Urothelium cell line (cell line): ENCODE measurements at regions not wholly inside any gene's neighbourhood (a gene's known extent, or its start where the extent isn't known, plus 50 kb on each side); places are given as distances from the start of the nearest gene placed in this dataset.
"Not testable (repeated sequence)": the region's sequence is repeated elsewhere in the genome, so short reads cannot be mapped to it uniquely, and the experiment has no call there.

Source experiments
- DNase-seq: peaks from one replicate; pipeline ENCODE4 v3.0.0; 2011; ENCODE audit warnings: low spot score, mixed read lengths
- FAIRE-seq: peaks from 2 replicates; lab custom pipeline; 2011; peaks lifted over from hg19 to GRCh38; lab: Jason Lieb, UNC

GRCh38 chr20:28562510-28562898 lies 2695.0 kb upstream of the DEFB115 start:
- FAIRE-seq (no peak), DNase-seq (peak; percentile 48)

GRCh38 chr20:28562899-28563521 lies 2694.5 kb upstream of the DEFB115 start:
- DNase-seq = peak; percentile 7

GRCh38 chr20:28564024-28564423 lies 2693.4 kb upstream of the DEFB115 start:
- DNase-seq, FAIRE-seq: not testable (repeated sequence)

More at GRCh38 chr20:28562899-28563521, 2694.5 kb upstream of the DEFB115 start:
- not testable (repeated sequence) for FAIRE-seq

GRCh38 chr20:28564688-28565463 lies 2692.6 kb upstream of the DEFB115 start:
- not testable (repeated sequence) for FAIRE-seq, DNase-seq

- not testable (repeated sequence) for DNase-seq, FAIRE-seq
Observed at GRCh38 chr20:28575991-28576390, 2681.5 kb upstream of the DEFB115 start.

- DNase-seq, FAIRE-seq: not testable (repeated sequence)
Observed at GRCh38 chr20:28591680-28592079, 2665.8 kb upstream of the DEFB115 start.

GRCh38 chr20:28593383-28593782 lies 2664.1 kb upstream of the DEFB115 start:
- DNase-seq, FAIRE-seq: not testable (repeated sequence)

- not testable (repeated sequence) for DNase-seq, FAIRE-seq
Observed at GRCh38 chr20:28594476-28594875, 2663.0 kb upstream of the DEFB115 start.

- not testable (repeated sequence) for FAIRE-seq, DNase-seq
Observed at GRCh38 chr20:28602006-28602402, 2655.5 kb upstream of the DEFB115 start.

GRCh38 chr20:28602403-28603217 lies 2654.9 kb upstream of the DEFB115 start:
- FAIRE-seq = not testable (repeated sequence)
- DNase-seq = peak; percentile 90

GRCh38 chr20:28603218-28603577 lies 2654.3 kb upstream of the DEFB115 start:
- FAIRE-seq, DNase-seq: not testable (repeated sequence)

GRCh38 chr20:28616354-28616753 lies 2641.1 kb upstream of the DEFB115 start:
- DNase-seq (no peak), FAIRE-seq (no peak)

- not testable (repeated sequence) for FAIRE-seq, DNase-seq
Observed at GRCh38 chr20:28619956-28620651, 2637.4 kb upstream of the DEFB115 start.

GRCh38 chr20:28625112-28625511 lies 2632.4 kb upstream of the DEFB115 start:
- DNase-seq, FAIRE-seq: not testable (repeated sequence)

- DNase-seq, FAIRE-seq: not testable (repeated sequence)
Observed at GRCh38 chr20:28640831-28641230, 2616.6 kb upstream of the DEFB115 start.
